ENCODE measurements at regions not wholly inside any gene's neighbourhood (a gene's known extent, or its start where the extent isn't known, plus 50 kb on each side); places are given as distances from the start of the nearest gene placed in this dataset.
"Not testable (repeated sequence)": the region's sequence is repeated elsewhere in the genome, so short reads cannot be mapped to it uniquely, and the experiment has no call there.

DNA sequence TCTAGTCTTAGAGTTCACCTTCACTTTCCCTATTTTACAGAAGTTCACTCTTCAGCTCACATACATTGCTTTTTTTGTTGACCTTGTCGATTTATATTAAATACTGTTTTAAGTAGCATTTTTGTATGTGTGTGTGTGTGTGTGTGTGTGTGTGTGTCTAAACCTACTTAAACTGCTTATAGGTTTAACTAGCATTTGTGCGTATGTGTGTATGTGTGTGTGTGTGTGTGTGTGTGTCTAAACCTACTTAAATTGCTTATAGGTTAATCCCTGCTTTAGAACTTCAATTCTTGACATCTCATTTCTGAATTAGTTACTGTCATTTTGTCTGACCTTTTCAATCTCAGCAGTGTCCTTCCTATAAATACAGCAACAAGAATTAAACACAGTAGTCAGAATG lies 254.8 kb upstream of the EPHA3 start:
- Histone ChIP-seq H3K4me1 (ENCODE audit: low read depth, poor library complexity, severe bottlenecking) (no peaks in the 10 kb centered on the region), H4K20me1 (ENCODE audit: insufficient read depth) (no peaks in the 10 kb centered on the region), H3K27me3 (ENCODE audit: insufficient read depth, low read depth) (no peaks in the 10 kb centered on the region), H3K36me3 (ENCODE audit: insufficient read depth) (no peaks in the 10 kb centered on the region), H3K4me2 (no peak overlapping the region), H3K79me2 (ENCODE audit: insufficient read depth, low read depth) (no peaks in the 10 kb centered on the region), H3K27ac (no peak overlapping the region), H3K9ac (no peak overlapping the region), H2AFZ (ENCODE audit: low read depth) (no peak overlapping the region), H3K4me3 (IDR thresholded peaks at IDR 0.05; ENCODE audit: insufficient read depth, low read depth, low read length) (no peak overlapping the region)
- TF ChIP-seq, protein P1, sequence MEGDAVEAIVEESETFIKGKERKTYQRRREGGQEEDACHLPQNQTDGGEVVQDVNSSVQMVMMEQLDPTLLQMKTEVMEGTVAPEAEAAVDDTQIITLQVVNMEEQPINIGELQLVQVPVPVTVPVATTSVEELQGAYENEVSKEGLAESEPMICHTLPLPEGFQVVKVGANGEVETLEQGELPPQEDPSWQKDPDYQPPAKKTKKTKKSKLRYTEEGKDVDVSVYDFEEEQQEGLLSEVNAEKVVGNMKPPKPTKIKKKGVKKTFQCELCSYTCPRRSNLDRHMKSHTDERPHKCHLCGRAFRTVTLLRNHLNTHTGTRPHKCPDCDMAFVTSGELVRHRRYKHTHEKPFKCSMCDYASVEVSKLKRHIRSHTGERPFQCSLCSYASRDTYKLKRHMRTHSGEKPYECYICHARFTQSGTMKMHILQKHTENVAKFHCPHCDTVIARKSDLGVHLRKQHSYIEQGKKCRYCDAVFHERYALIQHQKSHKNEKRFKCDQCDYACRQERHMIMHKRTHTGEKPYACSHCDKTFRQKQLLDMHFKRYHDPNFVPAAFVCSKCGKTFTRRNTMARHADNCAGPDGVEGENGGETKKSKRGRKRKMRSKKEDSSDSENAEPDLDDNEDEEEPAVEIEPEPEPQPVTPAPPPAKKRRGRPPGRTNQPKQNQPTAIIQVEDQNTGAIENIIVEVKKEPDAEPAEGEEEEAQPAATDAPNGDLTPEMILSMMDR (conservative IDR thresholded peaks at IDR 0.05; ENCODE audit: low read depth, low read length): no peak

DNA sequence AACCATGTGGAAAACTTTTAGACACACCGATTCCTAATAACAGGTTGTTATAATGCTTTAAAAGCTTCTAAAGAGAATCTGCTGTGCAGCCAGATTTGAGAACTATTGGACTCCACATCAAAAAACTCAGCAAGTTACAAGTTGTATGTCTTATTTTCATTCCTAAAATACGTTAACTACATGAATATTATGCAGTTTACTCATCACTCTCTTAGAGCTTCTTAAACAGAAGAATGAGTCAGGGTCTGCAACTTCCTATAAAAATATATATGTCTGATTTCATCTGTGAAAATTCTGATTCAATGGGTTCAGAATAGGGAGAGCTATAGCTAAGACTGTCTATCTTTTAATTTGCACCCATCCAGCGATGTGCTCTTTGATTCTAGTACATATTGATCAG lies 244.2 kb upstream of the EPHA3 start:
- Histone ChIP-seq H3K27ac (no peak overlapping the region), H2AFZ (ENCODE audit: low read depth) (no peak overlapping the region), H3K4me1 (ENCODE audit: low read depth, poor library complexity, severe bottlenecking) (no peaks in the 10 kb centered on the region), H3K79me2 (ENCODE audit: insufficient read depth, low read depth) (no peaks in the 10 kb centered on the region), H3K4me3 (IDR thresholded peaks at IDR 0.05; ENCODE audit: insufficient read depth, low read depth, low read length) (no peak overlapping the region), H3K27me3 (ENCODE audit: insufficient read depth, low read depth) (no peaks in the 10 kb centered on the region), H3K36me3 (ENCODE audit: insufficient read depth) (no peaks in the 10 kb centered on the region), H3K9ac (no peak overlapping the region), H3K4me2 (no peak overlapping the region), H4K20me1 (ENCODE audit: insufficient read depth) (no peaks in the 10 kb centered on the region)
- TF ChIP-seq, protein P1 (conservative IDR thresholded peaks at IDR 0.05; ENCODE audit: low read depth, low read length): no peak

DNA sequence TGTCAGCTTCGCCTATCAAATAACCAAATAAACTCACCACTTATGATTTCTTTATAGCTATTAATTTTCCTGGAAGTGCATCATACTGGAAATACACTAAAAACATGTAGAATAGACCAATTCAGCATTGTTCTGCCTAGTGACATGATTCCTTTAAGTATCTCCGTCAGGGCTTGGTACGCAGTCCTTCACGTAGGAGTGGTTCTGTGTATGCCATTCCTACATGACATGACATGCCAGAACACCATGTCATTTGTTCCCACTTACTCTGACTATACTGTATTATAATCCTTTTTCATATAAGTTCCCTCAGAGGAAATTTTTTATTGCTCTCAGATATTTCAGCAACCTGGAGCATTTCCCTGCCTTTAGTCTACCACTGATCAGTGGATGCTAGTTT lies 230.7 kb upstream of the EPHA3 start:
- Histone ChIP-seq H2AFZ (ENCODE audit: low read depth) (no peak overlapping the region), H3K4me2 (no peak overlapping the region), H4K20me1 (ENCODE audit: insufficient read depth) (no peaks in the 10 kb centered on the region), H3K4me1 (ENCODE audit: low read depth, poor library complexity, severe bottlenecking) (no peaks in the 10 kb centered on the region), H3K27me3 (ENCODE audit: insufficient read depth, low read depth) (no peaks in the 10 kb centered on the region), H3K4me3 (IDR thresholded peaks at IDR 0.05; ENCODE audit: insufficient read depth, low read depth, low read length) (no peak overlapping the region), H3K27ac (no peak overlapping the region), H3K36me3 (ENCODE audit: insufficient read depth) (no peaks in the 10 kb centered on the region), H3K79me2 (ENCODE audit: insufficient read depth, low read depth) (no peaks in the 10 kb centered on the region), H3K9ac (no peak overlapping the region)
- TF ChIP-seq, protein P1 (conservative IDR thresholded peaks at IDR 0.05; ENCODE audit: low read depth, low read length): no peak

DNA sequence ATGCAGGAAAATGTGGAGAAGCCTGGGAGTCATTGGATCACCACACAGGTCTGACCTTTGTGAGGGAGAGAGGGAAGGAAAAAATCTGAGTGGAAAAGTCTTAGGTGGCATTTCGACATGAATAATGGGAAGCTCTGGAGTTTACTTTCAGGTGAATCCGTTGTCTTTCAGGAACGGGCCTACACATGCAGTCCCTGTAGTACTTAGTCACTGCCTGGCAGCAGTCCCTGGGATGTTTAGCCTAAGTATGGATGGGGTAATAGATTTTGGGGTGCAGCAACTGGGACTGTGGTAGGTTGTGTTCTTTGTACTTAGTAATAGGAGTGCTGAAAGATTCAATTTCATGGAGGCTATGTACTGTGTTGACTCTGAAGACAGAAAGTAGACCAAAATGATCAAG lies 227.5 kb upstream of the EPHA3 start:
- no peak overlapping the region for H2AFZ ChIP-seq (ENCODE audit: low read depth)
- TF ChIP-seq, protein P1 (conservative IDR thresholded peaks at IDR 0.05; ENCODE audit: low read depth, low read length): no peak
- no peaks in the 10 kb centered on the region for H3K27me3 ChIP-seq (ENCODE audit: insufficient read depth, low read depth)
- no peak overlapping the region for H3K4me3 ChIP-seq (IDR thresholded peaks at IDR 0.05; ENCODE audit: insufficient read depth, low read depth, low read length)
- H3K27ac ChIP-seq: no peak overlapping the region
- no peak overlapping the region for H3K9ac ChIP-seq
- H3K79me2 ChIP-seq (ENCODE audit: insufficient read depth, low read depth): no peaks in the 10 kb centered on the region
- H3K4me1 ChIP-seq (ENCODE audit: low read depth, poor library complexity, severe bottlenecking): no peaks in the 10 kb centered on the region
- no peaks in the 10 kb centered on the region for H3K36me3 ChIP-seq (ENCODE audit: insufficient read depth)
- no peaks in the 10 kb centered on the region for H4K20me1 ChIP-seq (ENCODE audit: insufficient read depth)
- H3K4me2 ChIP-seq: no peak overlapping the region

DNA sequence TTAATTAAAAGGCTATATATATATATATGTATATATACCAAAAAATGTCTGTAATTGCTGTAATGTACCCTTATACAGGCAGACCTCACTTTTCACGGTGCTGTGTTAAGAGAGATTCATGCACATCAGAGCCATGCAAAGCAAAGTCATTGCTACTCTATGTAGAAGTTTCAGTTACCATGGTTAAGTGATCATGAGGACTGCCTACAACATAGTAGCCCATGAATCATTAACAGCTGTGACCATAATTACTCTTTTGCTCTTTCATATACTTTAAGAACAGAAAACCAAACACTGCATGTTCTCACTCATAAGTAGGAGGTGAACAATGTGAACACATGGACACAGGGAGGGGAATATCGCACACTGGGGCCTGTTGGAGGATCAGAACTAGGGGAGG lies 225.3 kb upstream of the EPHA3 start:
- Histone ChIP-seq H2AFZ (ENCODE audit: low read depth) (no peak overlapping the region), H3K4me1 (ENCODE audit: low read depth, poor library complexity, severe bottlenecking) (no peaks in the 10 kb centered on the region), H3K79me2 (ENCODE audit: insufficient read depth, low read depth) (no peaks in the 10 kb centered on the region), H4K20me1 (ENCODE audit: insufficient read depth) (no peaks in the 10 kb centered on the region), H3K27ac (no peak overlapping the region), H3K4me2 (no peak overlapping the region), H3K9ac (no peak overlapping the region), H3K27me3 (ENCODE audit: insufficient read depth, low read depth) (no peaks in the 10 kb centered on the region), H3K4me3 (IDR thresholded peaks at IDR 0.05; ENCODE audit: insufficient read depth, low read depth, low read length) (no peak overlapping the region), H3K36me3 (ENCODE audit: insufficient read depth) (no peaks in the 10 kb centered on the region)
- TF ChIP-seq, protein P1 (conservative IDR thresholded peaks at IDR 0.05; ENCODE audit: low read depth, low read length): no peak

DNA sequence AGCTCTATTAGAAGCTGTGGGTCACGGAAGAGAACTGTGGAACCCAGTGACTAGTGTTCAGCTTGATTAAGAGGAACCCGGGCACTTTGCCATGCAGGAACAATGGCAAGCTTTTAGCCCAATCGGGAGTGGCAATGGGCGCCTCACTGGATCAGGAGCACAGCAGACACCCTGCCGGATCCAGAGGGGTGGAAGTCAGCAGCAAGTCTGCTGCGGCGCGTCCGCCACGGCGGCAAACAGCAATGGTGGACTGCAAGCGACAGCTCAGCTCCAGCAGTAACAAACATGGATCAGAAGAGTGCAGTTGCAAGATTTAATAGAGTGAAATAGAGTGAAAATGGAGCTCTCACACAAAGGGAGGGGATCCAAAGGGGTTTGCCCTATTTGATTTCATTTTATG lies 220.8 kb upstream of the EPHA3 start:
- not testable (repeated sequence) for H3K9ac ChIP-seq; H3K4me3 ChIP-seq (IDR thresholded peaks at IDR 0.05; ENCODE audit: insufficient read depth, low read depth, low read length); H3K27ac ChIP-seq; H3K4me1 ChIP-seq (ENCODE audit: low read depth, poor library complexity, severe bottlenecking); H3K4me2 ChIP-seq; H3K36me3 ChIP-seq (ENCODE audit: insufficient read depth); H3K79me2 ChIP-seq (ENCODE audit: insufficient read depth, low read depth); H4K20me1 ChIP-seq (ENCODE audit: insufficient read depth); H2AFZ ChIP-seq (ENCODE audit: low read depth); H3K27me3 ChIP-seq (ENCODE audit: insufficient read depth, low read depth)

Data from KMS-11 (cell line).